OCI-LY7 (cell line): ENCODE measurements at regions not wholly inside any gene's neighbourhood (a gene's known extent, or its start where the extent isn't known, plus 50 kb on each side); places are given as distances from the start of the nearest gene placed in this dataset.

Source experiments
- BruUV-seq: library from RNA; stranded (reverse); fragments of 400-500 nt; replicated peaks from 2 replicates; lab custom pipeline; 2021; lab: Mats Ljungman, UMichigan
- CTCF ChIA-PET: fragments of 300-600 bp; sonication (Branson Sonifier 250); formaldehyde crosslinking; loops from one replicate; lab custom pipeline; 2022; ENCODE audit warnings: antibody characterized with exemption; ENCODE audit not compliant: unreplicated experiment; lab: Charles Lee
- POLR2A ChIA-PET: fragments of 300-600 bp; sonication (Branson Sonifier 250); formaldehyde crosslinking; loops from one replicate; lab custom pipeline; 2022; ENCODE audit warnings: antibody characterized with exemption; lab: Charles Lee
- DNase-seq: peaks from one replicate; pipeline ENCODE4 v3.0.0-alpha.2; 2015; ENCODE audit warnings: low spot score
- H2AFZ ChIP-seq: fragments of 200-600 bp; sonication (generic), shearing (Covaris generic); 2 replicates; pipeline ENCODE4 v1.6.1; 2014; ENCODE audit warnings: mild to moderate bottlenecking, antibody characterized with exemption, low read length, moderate library complexity
- H3K27ac ChIP-seq: fragments of 200-600 bp; sonication (generic); 2 replicates; pipeline ENCODE4 v1.5.1; 2014; ENCODE audit warnings: mixed run types, low read depth, mild to moderate bottlenecking, moderate library complexity, low read length, inconsistent platforms; ENCODE audit not compliant: poor library complexity, severe bottlenecking
- H3K36me3 ChIP-seq: fragments of 200-600 bp; sonication (generic); 2 replicates; pipeline ENCODE4 v1.6.1; 2014; ENCODE audit warnings: mild to moderate bottlenecking, antibody characterized with exemption, low read length, moderate library complexity, mixed read lengths; ENCODE audit not compliant: insufficient read depth
- H3K4me1 ChIP-seq: fragments of 200-600 bp; sonication (generic); 2 replicates; pipeline ENCODE4 v1.5.1; 2014; ENCODE audit warnings: mild to moderate bottlenecking, low read length; ENCODE audit not compliant: insufficient read depth, poor library complexity, severe bottlenecking
- H3K4me2 ChIP-seq: fragments of 200-600 bp; sonication (generic); 2 replicates; pipeline ENCODE4 v1.6.1; 2014; ENCODE audit warnings: mild to moderate bottlenecking, low read length
- H3K4me3 ChIP-seq: fragments of 200-600 bp; sonication (generic); 2 replicates; pipeline ENCODE4 v1.5.1; 2014; ENCODE audit warnings: mild to moderate bottlenecking, low read depth, low read length; ENCODE audit not compliant: poor library complexity, severe bottlenecking
- H3K79me2 ChIP-seq: fragments of 200-600 bp; sonication (generic); 2 replicates; pipeline ENCODE4 v1.6.1; 2016; ENCODE audit warnings: low read depth, mild to moderate bottlenecking, low read length, moderate library complexity, mixed read lengths; ENCODE audit not compliant: insufficient read depth
- H3K9me2 ChIP-seq: fragments of 200-600 bp; sonication (generic); 2 replicates; pipeline ENCODE4 v1.6.1; 2016; ENCODE audit warnings: mild to moderate bottlenecking, low read length, mixed read lengths; ENCODE audit not compliant: insufficient read depth
- H3K9me3 ChIP-seq: fragments of 200-600 bp; sonication (generic); 2 replicates; pipeline ENCODE4 v1.6.1; 2014; ENCODE audit warnings: mild to moderate bottlenecking, mixed run types, low read length, mixed read lengths
- H4K20me1 ChIP-seq: fragments of 200-600 bp; sonication (generic); 2 replicates; pipeline ENCODE4 v1.6.1; 2014; ENCODE audit warnings: mild to moderate bottlenecking, antibody characterized with exemption, low read length, moderate library complexity, mixed read lengths; ENCODE audit not compliant: insufficient read depth
- CTCF ChIP-seq: fragments of 200-600 bp; sonication (generic); conservative IDR thresholded peaks from 2 replicates; pipeline ENCODE4 v1.5.1; 2014; ENCODE audit warnings: mild to moderate bottlenecking, antibody characterized with exemption, low read length, moderate library complexity, mixed read lengths
- EZH2phosphoT487 ChIP-seq: fragments of 200-600 bp; sonication (generic); IDR thresholded peaks from 2 replicates; pipeline ENCODE4 v1.6.1; 2018; ENCODE audit warnings: low read depth, borderline replicate concordance, mild to moderate bottlenecking, mixed run types, antibody characterized with exemption, low read length, moderate library complexity, mixed read lengths
- intact Hi-C: fragments of 100-400 bp; cut with micrococcal nuclease; formaldehyde crosslinking; loops from one replicate; pipeline ENCODE4 v1.10.0; 2022; ENCODE audit not compliant: unreplicated experiment

GRCh38 chr16:54212893-54213292 is 73.7 kb downstream of the IRX3 start:
- Histone ChIP-seq H2AFZ (no peak overlapping the region), H3K4me1 (no peaks in the 10 kb centered on the region), H3K4me2 (no peak overlapping the region), H3K4me3 (no peak overlapping the region), H3K36me3 (no peaks in the 10 kb centered on the region), H3K9me3 (no peaks in the 10 kb centered on the region), H3K79me2 (no peaks in the 10 kb centered on the region), H3K27ac (no peak overlapping the region), H3K9me2 (no peaks in the 10 kb centered on the region), H4K20me1 (no peaks in the 10 kb centered on the region)
- ChIA-PET CTCF (no interaction called here), POLR2A (interaction anchor here (0.7 kb wide), 1 partner anchor 9 kb away, joined by 3 read pairs; no protein-coding TSS in a partner anchor)
- no TSS peak for BruUV-seq
- intact Hi-C loops = no loop called here
- no peak for DNase-seq
- TF ChIP-seq CTCF = no peak

GRCh38 chr16:54211203-54211602 is 75.4 kb downstream of the IRX3 start:
- no peak overlapping the region for H3K4me2 ChIP-seq
- no peaks in the 10 kb centered on the region for H3K9me3 ChIP-seq
- no peak for TF ChIP-seq CTCF
- TF ChIP-seq EZH2phosphoT487 = no peak
- CTCF ChIA-PET = no interaction called here
- DNase-seq = no peak
- H4K20me1 ChIP-seq = no peaks in the 10 kb centered on the region
- no peak overlapping the region for H2AFZ ChIP-seq
- intact Hi-C loops = no loop called here
- no peak overlapping the region for H3K27ac ChIP-seq
- H3K4me1 ChIP-seq = no peaks in the 10 kb centered on the region
- no peak overlapping the region for H3K4me3 ChIP-seq
- BruUV-seq = no TSS peak
- no peaks in the 10 kb centered on the region for H3K79me2 ChIP-seq
- H3K9me2 ChIP-seq = no peaks in the 10 kb centered on the region
- POLR2A ChIA-PET = no interaction called here
- no peaks in the 10 kb centered on the region for H3K36me3 ChIP-seq

- Histone ChIP-seq H3K9me2 (no peaks in the 10 kb centered on the region), H4K20me1 (no peaks in the 10 kb centered on the region), H3K4me1 (no peaks in the 10 kb centered on the region), H3K36me3 (no peaks in the 10 kb centered on the region), H3K4me3 (no peak overlapping the region), H3K27ac (no peak overlapping the region), H3K4me2 (no peak overlapping the region), H3K9me3 (no peaks in the 10 kb centered on the region), H2AFZ (no peak overlapping the region), H3K79me2 (no peaks in the 10 kb centered on the region)
- BruUV-seq = no TSS peak
- DNase-seq = no peak
- POLR2A ChIA-PET = no interaction called here
- TF ChIP-seq EZH2phosphoT487 (no peak), CTCF (no peak)
- intact Hi-C loops = no loop called here
- CTCF ChIA-PET = no interaction called here
These were observed 76.0 kb downstream of the IRX3 start for GRCh38 chr16:54210452-54211125.
